GM23338 (cell line): ENCODE measurements at regions not wholly inside any gene's neighbourhood (a gene's known extent, or its start where the extent isn't known, plus 50 kb on each side); places are given as distances from the start of the nearest gene placed in this dataset.

Source experiments
- ATAC-seq: fragments of 200-7000 bp; cut with Tn5 transposase; 3 replicates; pipeline ENCODE4 v1.9.1; 2020
- DNase-seq: peaks from one replicate; pipeline ENCODE4 v3.0.0-alpha.2; 2015; ENCODE audit warnings: low spot score
- H2AFZ ChIP-seq: fragments of 200-600 bp; sonication (generic); 2 replicates; pipeline ENCODE4 v1.8.0; 2016; ENCODE audit warnings: antibody characterized with exemption, mild to moderate bottlenecking, moderate library complexity
- H3F3A ChIP-seq: fragments of 200-600 bp; sonication (generic); replicated peaks from 2 replicates; pipeline ENCODE4 v1.8.0; 2017; ENCODE audit warnings: antibody characterized with exemption, mixed run types, low read depth
- H3K27ac ChIP-seq: fragments of 200-600 bp; sonication (generic); 2 replicates; pipeline ENCODE4 v1.6.1; 2016; ENCODE audit warnings: low read depth
- H3K27me3 ChIP-seq: fragments of 200-600 bp; sonication (generic); 2 replicates; pipeline ENCODE4 v1.8.0; 2016; ENCODE audit warnings: mild to moderate bottlenecking, mixed run types, moderate library complexity; ENCODE audit not compliant: insufficient read depth
- H3K36me3 ChIP-seq: fragments of 200-600 bp; sonication (generic); 2 replicates; pipeline ENCODE4 v1.8.0; 2016; ENCODE audit warnings: mild to moderate bottlenecking; ENCODE audit not compliant: insufficient read depth
- H3K4me1 ChIP-seq: fragments of 200-600 bp; sonication (generic); 2 replicates; pipeline ENCODE4 v1.8.0; 2016; ENCODE audit warnings: mild to moderate bottlenecking, moderate library complexity; ENCODE audit not compliant: insufficient read depth
- H3K4me2 ChIP-seq: fragments of 200-600 bp; sonication (generic); 2 replicates; pipeline ENCODE4 v1.7.1; 2017; ENCODE audit warnings: mixed run types
- H3K4me3 ChIP-seq: fragments of 200-600 bp; sonication (generic); 2 replicates; pipeline ENCODE4 v1.6.1; 2016; ENCODE audit warnings: mixed run types
- H3K79me2 ChIP-seq: fragments of 200-600 bp; sonication (generic); replicated peaks from 2 replicates; pipeline ENCODE4 v1.8.0; 2017; ENCODE audit warnings: mild to moderate bottlenecking; ENCODE audit not compliant: insufficient read depth
- H3K9me2 ChIP-seq: fragments of 200-600 bp; sonication (generic); 2 replicates; pipeline ENCODE4 v1.8.0; 2017; ENCODE audit not compliant: insufficient read depth
- H4K20me1 ChIP-seq: fragments of 200-600 bp; sonication (generic); replicated peaks from 2 replicates; pipeline ENCODE4 v1.8.0; 2017; ENCODE audit warnings: mild to moderate bottlenecking; ENCODE audit not compliant: insufficient read depth
- H3K27ac Mint-ChIP-seq: 2 replicates; pipeline ENCODE4 v1.8.0; 2020; ENCODE audit warnings: inconsistent platforms, mild to moderate bottlenecking, moderate library complexity, mixed read lengths
- H3K27me3 Mint-ChIP-seq: 3 replicates; pipeline ENCODE4 v1.8.0; 2022; ENCODE audit warnings: low read depth, mild to moderate bottlenecking, moderate library complexity, mixed read lengths, inconsistent platforms; ENCODE audit not compliant: insufficient read depth, poor library complexity
- H3K36me3 Mint-ChIP-seq: 3 replicates; pipeline ENCODE4 v1.8.0; 2021; ENCODE audit warnings: low read depth, mild to moderate bottlenecking, inconsistent platforms, moderate library complexity, mixed read lengths
- H3K4me1 Mint-ChIP-seq: 3 replicates; pipeline ENCODE4 v1.8.0; 2020; ENCODE audit warnings: mild to moderate bottlenecking, inconsistent platforms, mixed read lengths
- H3K4me3 Mint-ChIP-seq: 3 replicates; pipeline ENCODE4 v1.8.0; 2021; ENCODE audit warnings: moderate library complexity, mild to moderate bottlenecking, inconsistent platforms, mixed read lengths
- H3K9me3 Mint-ChIP-seq: 3 replicates; pipeline ENCODE4 v1.8.0; 2020; ENCODE audit warnings: moderate library complexity, mild to moderate bottlenecking, inconsistent platforms, mixed read lengths
- CREB1 ChIP-seq: fragments of 250-450 bp; sonication (Bioruptor Pico); IDR thresholded peaks from 2 replicates; pipeline ENCODE4 v1.5.0; 2020; ENCODE audit warnings: low read depth, mild to moderate bottlenecking, moderate library complexity
- CTCF ChIP-seq, 2 experiments: fragments of 200-600 bp in 1 of 2; sonication (generic) in 1 of 2; conservative IDR thresholded peaks; 2 replicates each; pipeline versions ENCODE4 v1.5.1 to v1.6.1; 2016 to 2017; ENCODE audit warnings: antibody characterized with exemption in 2 of 2, low read depth in 2 of 2, mild to moderate bottlenecking in 2 of 2, moderate library complexity in 1 of 2
- ETS1 ChIP-seq: IDR thresholded peaks from 2 replicates; pipeline ENCODE4 v1.6.1; 2016; ENCODE audit warnings: antibody characterized with exemption
- EZH2 ChIP-seq: fragments of 200-600 bp; sonication (generic); IDR thresholded peaks from one replicate; pipeline ENCODE4 v1.8.0; 2017; ENCODE audit warnings: antibody characterized with exemption, mild to moderate bottlenecking, low read depth; ENCODE audit not compliant: unreplicated experiment
- EZH2phosphoT487 ChIP-seq: fragments of 200-600 bp; sonication (generic); IDR thresholded peaks from one replicate; pipeline ENCODE4 v1.8.1; 2018; ENCODE audit warnings: antibody characterized with exemption; ENCODE audit not compliant: unreplicated experiment
- JUNB ChIP-seq: IDR thresholded peaks from one replicate; pipeline ENCODE4 v1.6.1; 2016; ENCODE audit warnings: antibody characterized with exemption; ENCODE audit not compliant: unreplicated experiment
- NANOG ChIP-seq: IDR thresholded peaks from 2 replicates; pipeline ENCODE4 v1.6.1; 2016; ENCODE audit warnings: antibody characterized with exemption, borderline replicate concordance
- REST ChIP-seq: IDR thresholded peaks from one replicate; pipeline ENCODE4 v1.6.1; 2018; ENCODE audit warnings: antibody characterized with exemption; ENCODE audit not compliant: unreplicated experiment
- STAT1 ChIP-seq: IDR thresholded peaks from one replicate; pipeline ENCODE4 v1.6.1; 2016; ENCODE audit warnings: antibody characterized with exemption; ENCODE audit not compliant: unreplicated experiment
- ZNF114 ChIP-seq: fragments of 250-450 bp; sonication (Bioruptor Pico); IDR thresholded peaks from 2 replicates; pipeline ENCODE4 v1.5.0; 2020; ENCODE audit warnings: mild to moderate bottlenecking, moderate library complexity
- ZNF462 ChIP-seq: fragments of 250-450 bp; sonication (Bioruptor Pico); IDR thresholded peaks from 2 replicates; pipeline ENCODE4 v1.5.0; 2020; ENCODE audit warnings: mild to moderate bottlenecking, moderate library complexity

GRCh38 chr12:80045594-80045993 lies 53.7 kb upstream of the OTOGL start:
- 0 out of 2 replicates have a peak, but pooled peaks cover 5% of the 10 kb centered on the region for H3K9me2 ChIP-seq
- H3K4me3 ChIP-seq = no peak overlapping the region
- no peaks in the 10 kb centered on the region for H4K20me1 ChIP-seq
- H3K27me3 ChIP-seq = no peaks in the 10 kb centered on the region
- no peaks in the 10 kb centered on the region for H3F3A ChIP-seq
- H3K36me3 ChIP-seq = no peaks in the 10 kb centered on the region
- DNase-seq (no peak), ATAC-seq (no peak)
- Mint-ChIP-seq H3K4me1 (peaks cover 16% of the 10 kb centered on the region; the same call in 2 of the 3 replicates), H3K36me3 (no peaks in the 10 kb centered on the region), H3K4me3 (no peak overlapping the region), H3K27me3 (no peaks in the 10 kb centered on the region), H3K27ac (no peak overlapping the region), H3K9me3 (no peaks in the 10 kb centered on the region)
- no peak for TF ChIP-seq REST
- TF ChIP-seq CTCF (conservative IDR thresholded peaks at IDR 0.05; ENCODE audit: low read depth in 2 of 2) = no peak
- TF ChIP-seq STAT1 = no peak
- TF ChIP-seq ZNF114 = no peak
- no peak for TF ChIP-seq JUNB
- no peak for TF ChIP-seq ETS1
- TF ChIP-seq CREB1 (CRISPR knock-in tag) = no peak
- no peak for TF ChIP-seq ZNF462
- TF ChIP-seq EZH2phosphoT487 = no peak
- TF ChIP-seq EZH2 = no peak
- no peak for TF ChIP-seq NANOG
- H3K79me2 ChIP-seq = no peaks in the 10 kb centered on the region
- no peak overlapping the region for H3K4me2 ChIP-seq
- no peak overlapping the region for H2AFZ ChIP-seq
- H3K4me1 ChIP-seq = peaks cover 17% of the 10 kb centered on the region
- no peak overlapping the region for H3K27ac ChIP-seq
